ACC112 (cell line): ENCODE measurements at regions not wholly inside any gene's neighbourhood (a gene's known extent, or its start where the extent isn't known, plus 50 kb on each side); places are given as distances from the start of the nearest gene placed in this dataset.
"Not testable (repeated sequence)": the region's sequence is repeated elsewhere in the genome, so short reads cannot be mapped to it uniquely, and the experiment has no call there.

Source experiments
- H2AFZ ChIP-seq: fragments of 200-600 bp; sonication (generic); one replicate; pipeline ENCODE4 v1.6.0; 2017; ENCODE audit warnings: antibody characterized with exemption, low read length; ENCODE audit not compliant: unreplicated experiment
- H3K27ac ChIP-seq: fragments of 200-600 bp; sonication (generic); 2 replicates; pipeline ENCODE4 v1.5.1; 2014; ENCODE audit warnings: low read depth, mild to moderate bottlenecking, antibody characterized with exemption, low read length, moderate library complexity
- H3K27me3 ChIP-seq: fragments of 200-600 bp; sonication (generic); 2 replicates; pipeline ENCODE4 v1.6.1; 2014; ENCODE audit warnings: mild to moderate bottlenecking, antibody characterized with exemption, low read length, moderate library complexity, mixed read lengths; ENCODE audit not compliant: insufficient read depth
- H3K36me3 ChIP-seq: fragments of 200-600 bp; sonication (generic); 2 replicates; pipeline ENCODE4 v1.6.1; 2016; ENCODE audit warnings: mild to moderate bottlenecking, antibody characterized with exemption, low read length, moderate library complexity, mixed read lengths; ENCODE audit not compliant: insufficient read depth
- H3K4me1 ChIP-seq: fragments of 200-600 bp; sonication (generic); one replicate; pipeline ENCODE4 v1.6.1; 2016; ENCODE audit warnings: low read length, mixed read lengths; ENCODE audit not compliant: insufficient read depth, unreplicated experiment, control insufficient read depth
- H3K4me3 ChIP-seq: fragments of 200-600 bp; sonication (generic); 2 replicates; pipeline ENCODE4 v1.5.1; 2014; ENCODE audit warnings: mild to moderate bottlenecking, low read depth, low read length
- H3K79me2 ChIP-seq: fragments of 200-600 bp; sonication (generic); one replicate; pipeline ENCODE4 v1.6.0; 2016; ENCODE audit warnings: low read length; ENCODE audit not compliant: control insufficient read depth, unreplicated experiment, insufficient read depth

- Histone ChIP-seq H3K27me3 (no peaks in the 10 kb centered on the region), H3K79me2 (no peaks in the 10 kb centered on the region), H3K27ac (peak overlapping the region; percentile 62; the same call in 1 of the 2 replicates)
These were observed 98.0 kb upstream of the NDP start for GRCh38 chrX:44071070-44071645.

GRCh38 chrX:44068043-44068442 is 94.9 kb upstream of the NDP start:
- H3K79me2 ChIP-seq, result no peaks in the 10 kb centered on the region
- no peak overlapping the region for H3K27ac ChIP-seq
- H3K4me3 ChIP-seq, result no peak overlapping the region
- H3K36me3 ChIP-seq, result no peaks in the 10 kb centered on the region
- no peaks in the 10 kb centered on the region for H3K27me3 ChIP-seq
- peaks cover 17% of the 10 kb centered on the region for H3K4me1 ChIP-seq
- H2AFZ ChIP-seq, result no peak overlapping the region

More at GRCh38 chrX:44071070-44071645, 98.0 kb upstream of the NDP start:
- Histone ChIP-seq H2AFZ (no peak overlapping the region), H3K4me3 (no peak overlapping the region), H3K36me3 (no peaks in the 10 kb centered on the region), H3K4me1 (peaks cover 20% of the 10 kb centered on the region)

GRCh38 chrX:44063606-44064005 is 90.4 kb upstream of the NDP start:
- Histone ChIP-seq H2AFZ (no peak overlapping the region), H3K36me3 (no peaks in the 10 kb centered on the region), H3K79me2 (no peaks in the 10 kb centered on the region), H3K27me3 (no peaks in the 10 kb centered on the region), H3K4me3 (no peak overlapping the region), H3K27ac (no peak overlapping the region), H3K4me1 (no peaks in the 10 kb centered on the region)

- H3K36me3 ChIP-seq, result no peaks in the 10 kb centered on the region
- H3K79me2 ChIP-seq, result no peaks in the 10 kb centered on the region
- H3K27ac ChIP-seq, result no peak overlapping the region
- H3K27me3 ChIP-seq, result no peaks in the 10 kb centered on the region
- no peak overlapping the region for H2AFZ ChIP-seq
- no peak overlapping the region for H3K4me3 ChIP-seq
- no peaks in the 10 kb centered on the region for H3K4me1 ChIP-seq
These were observed 89.7 kb upstream of the NDP start for GRCh38 chrX:44062840-44063239.

- no peaks in the 10 kb centered on the region for H3K4me1 ChIP-seq
- H3K27ac ChIP-seq, result no peak overlapping the region
- no peaks in the 10 kb centered on the region for H3K36me3 ChIP-seq
- H3K79me2 ChIP-seq, result no peaks in the 10 kb centered on the region
- no peak overlapping the region for H2AFZ ChIP-seq
- no peak overlapping the region for H3K4me3 ChIP-seq
- no peaks in the 10 kb centered on the region for H3K27me3 ChIP-seq
These were observed 88.9 kb upstream of the NDP start for GRCh38 chrX:44061968-44062614.

- Histone ChIP-seq H3K27me3 (no peaks in the 10 kb centered on the region), H3K4me1 (no peaks in the 10 kb centered on the region), H3K36me3 (no peaks in the 10 kb centered on the region), H3K79me2 (no peaks in the 10 kb centered on the region), H3K27ac (no peak overlapping the region), H2AFZ (no peak overlapping the region), H3K4me3 (no peak overlapping the region)
These were observed 87.0 kb upstream of the NDP start for GRCh38 chrX:44060221-44060620.

GRCh38 chrX:44058339-44058738 is 85.1 kb upstream of the NDP start:
- no peaks in the 10 kb centered on the region for H3K27me3 ChIP-seq
- no peak overlapping the region for H3K27ac ChIP-seq
- no peaks in the 10 kb centered on the region for H3K79me2 ChIP-seq
- no peaks in the 10 kb centered on the region for H3K36me3 ChIP-seq
- H3K4me3 ChIP-seq, result no peak overlapping the region
- H2AFZ ChIP-seq, result no peak overlapping the region
- H3K4me1 ChIP-seq, result no peaks in the 10 kb centered on the region

- Histone ChIP-seq H3K36me3 (no peaks in the 10 kb centered on the region), H3K27me3 (no peaks in the 10 kb centered on the region), H3K27ac (no peak overlapping the region), H2AFZ (no peak overlapping the region), H3K4me3 (no peak overlapping the region), H3K4me1 (no peaks in the 10 kb centered on the region), H3K79me2 (no peaks in the 10 kb centered on the region)
These were observed 82.4 kb upstream of the NDP start for GRCh38 chrX:44055638-44056037.

- Histone ChIP-seq H3K4me1 (no peaks in the 10 kb centered on the region), H3K36me3 (no peaks in the 10 kb centered on the region), H3K4me3 (no peak overlapping the region), H3K27me3 (no peaks in the 10 kb centered on the region), H3K27ac (no peak overlapping the region), H3K79me2 (no peaks in the 10 kb centered on the region), H2AFZ (no peak overlapping the region)
These were observed 81.8 kb upstream of the NDP start for GRCh38 chrX:44054863-44055601.

GRCh38 chrX:44045106-44045505 is 71.9 kb upstream of the NDP start:
- not testable (repeated sequence) for H3K79me2 ChIP-seq, H3K4me1 ChIP-seq, H3K4me3 ChIP-seq

GRCh38 chrX:44043496-44043895 is 70.3 kb upstream of the NDP start:
- Histone ChIP-seq H3K4me1 (no peaks in the 10 kb centered on the region), H3K36me3 (no peaks in the 10 kb centered on the region), H3K27ac (no peak overlapping the region), H2AFZ (no peak overlapping the region), H3K4me3 (no peak overlapping the region), H3K27me3 (no peaks in the 10 kb centered on the region), H3K79me2 (no peaks in the 10 kb centered on the region)

More at GRCh38 chrX:44045106-44045505, 71.9 kb upstream of the NDP start:
- H3K27me3 ChIP-seq, H3K36me3 ChIP-seq, H3K27ac ChIP-seq, H2AFZ ChIP-seq: not testable (repeated sequence)
